Gastroesophageal sphincter (tissue), 4 donors: ENCODE measurements at regions not wholly inside any gene's neighbourhood (a gene's known extent, or its start where the extent isn't known, plus 50 kb on each side); places are given as distances from the start of the nearest gene placed in this dataset.

ENCODE experiments used
- ATAC-seq: fragments of 150-250 bp; one replicate; pipeline ENCODE4 v1.9.1; 2016; ENCODE audit warnings: mild to moderate bottlenecking, moderate library complexity
- H3K27ac ChIP-seq, 4 donors: fragments of 200-600 bp; sonication (generic) in 3 of 4; 1 replicate in 3 of 4; 2 replicates in 1 of 4; pipeline ENCODE4 v1.5.1; 2016 to 2019
- H3K27me3 ChIP-seq: fragments of 200-600 bp; sonication (generic); one replicate; pipeline ENCODE4 v1.5.1; 2019
- H3K36me3 ChIP-seq, 2 donors: fragments of 200-600 bp; sonication (generic); one replicate each; pipeline ENCODE4 v1.5.1; 2019; ENCODE audit warnings: control low read depth in 1 of 2
- H3K4me1 ChIP-seq, 3 donors: fragments of 200-600 bp; sonication (generic); 1 replicate in 2 of 3; 2 replicates in 1 of 3; pipeline ENCODE4 v1.5.1; 2016 to 2019; ENCODE audit warnings: control low read depth in 2 of 3
- H3K4me3 ChIP-seq, 2 donors: fragments of 200-600 bp; sonication (generic); one replicate each; pipeline ENCODE4 v1.5.1; 2019; ENCODE audit warnings: mild to moderate bottlenecking in 1 of 2, moderate library complexity in 1 of 2
- H3K9me3 ChIP-seq, 3 donors: fragments of 200-600 bp; sonication (generic); one replicate each; pipeline ENCODE4 v1.5.1; 2017 to 2019; ENCODE audit warnings: control low read depth in 2 of 3
- CTCF ChIP-seq, 4 experiments: fragments of 200-600 bp in 2 of 4; fragments of 450-650 bp in 2 of 4; sonication (generic) in 1 of 4; IDR thresholded peaks; one replicate each; pipeline ENCODE4 v1.5.1; 2017 to 2019; ENCODE audit warnings: antibody characterized with exemption in 4 of 4, mild to moderate bottlenecking in 2 of 4, moderate library complexity in 2 of 4
- EP300 ChIP-seq: sonication (generic); formaldehyde crosslinking; IDR thresholded peaks from one replicate; pipeline ENCODE4 v1.6.1; 2017; ENCODE audit warnings: antibody characterized with exemption, mild to moderate bottlenecking
- POLR2A ChIP-seq, 2 donors: fragments of 450-650 bp; IDR thresholded peaks; one replicate each; pipeline ENCODE4 v1.6.1; 2017; ENCODE audit warnings: antibody characterized with exemption in 2 of 2, mild to moderate bottlenecking in 2 of 2, moderate library complexity in 1 of 2
- POLR2AphosphoS5 ChIP-seq: sonication (generic); formaldehyde crosslinking; IDR thresholded peaks from one replicate; pipeline ENCODE4 v1.6.1; 2017; ENCODE audit warnings: antibody characterized with exemption
- WGBS, 2 donors: methylation state at CpG; one replicate each; pipeline ENCODE4 v1.1.5; 2018; ENCODE audit warnings: low coverage in 1 of 2; 5-methylcytosine and 5-hydroxymethylcytosine counted together

- no peaks in the 10 kb centered on the region for H3K36me3 ChIP-seq
- WGBS, 2 donors, result 70 to 83% methylated on average over 1 to 2 of the region's 2 CpGs
- no peaks in the 10 kb centered on the region for H3K4me1 ChIP-seq
- ATAC-seq, result no peak
- H3K27me3 ChIP-seq, result no peaks in the 10 kb centered on the region
- no peak overlapping the region for H3K4me3 ChIP-seq
- TF ChIP-seq POLR2A (IDR thresholded peaks at IDR 0.05), result no peak
- TF ChIP-seq CTCF (IDR thresholded peaks at IDR 0.05), result no peak
- TF ChIP-seq POLR2AphosphoS5, result no peak
- TF ChIP-seq EP300, result no peak
- no peaks in the 10 kb centered on the region for H3K9me3 ChIP-seq
- H3K27ac ChIP-seq, result no peak overlapping the region
Observed at GRCh38 chr5:61942462-61943049, 363.4 kb upstream of the KIF2A start.

- Histone ChIP-seq H3K4me1 (no peaks in the 10 kb centered on the region), H3K4me3 (no peak overlapping the region), H3K9me3 (no peaks in the 10 kb centered on the region), H3K27ac (no peak overlapping the region), H3K27me3 (no peaks in the 10 kb centered on the region), H3K36me3 (no peaks in the 10 kb centered on the region)
- ATAC-seq, result no peak
- TF ChIP-seq EP300 (no peak), POLR2A (IDR thresholded peaks at IDR 0.05) (no peak), POLR2AphosphoS5 (no peak), CTCF (IDR thresholded peaks at IDR 0.05) (no peak)
- 100% methylated on average over 1 of the region's 2 CpGs; no CpG with 5 or more reads in 1 of the 2 donors for WGBS, 2 donors
Observed at GRCh38 chr5:61943713-61944112, 362.3 kb upstream of the KIF2A start.

- no peak for ATAC-seq
- Histone ChIP-seq H3K9me3 (no peaks in the 10 kb centered on the region), H3K27ac (no peak overlapping the region), H3K36me3 (no peaks in the 10 kb centered on the region), H3K4me1 (no peaks in the 10 kb centered on the region), H3K27me3 (no peaks in the 10 kb centered on the region), H3K4me3 (no peak overlapping the region)
- TF ChIP-seq POLR2A (IDR thresholded peaks at IDR 0.05) (no peak), EP300 (no peak), POLR2AphosphoS5 (no peak), CTCF (IDR thresholded peaks at IDR 0.05) (no peak)
- WGBS, 2 donors, result 69 to 75% methylated on average over 1 to 2 of the region's 3 CpGs
Observed at GRCh38 chr5:61948151-61948550, 357.9 kb upstream of the KIF2A start.

GRCh38 chr5:61949054-61949678 lies 356.8 kb upstream of the KIF2A start:
- Histone ChIP-seq H3K36me3 (no peaks in the 10 kb centered on the region), H3K4me3 (no peak overlapping the region), H3K27ac (no peak overlapping the region), H3K27me3 (no peaks in the 10 kb centered on the region), H3K9me3 (no peaks in the 10 kb centered on the region), H3K4me1 (no peaks in the 10 kb centered on the region)
- no peak for ATAC-seq
- WGBS, 2 donors, result 50 to 72% methylated on average over 2 of the region's 2 CpGs
- TF ChIP-seq EP300 (no peak), POLR2AphosphoS5 (no peak), CTCF (IDR thresholded peaks at IDR 0.05) (no peak), POLR2A (IDR thresholded peaks at IDR 0.05) (no peak)
